ENCODE measurements at regions not wholly inside any gene's neighbourhood (a gene's known extent, or its start where the extent isn't known, plus 50 kb on each side); places are given as distances from the start of the nearest gene placed in this dataset.

GRCh38 chr4:131367441-131367840 is 1781.7 kb upstream of the PCDH10 start:
- TF ChIP-seq, protein P1, sequence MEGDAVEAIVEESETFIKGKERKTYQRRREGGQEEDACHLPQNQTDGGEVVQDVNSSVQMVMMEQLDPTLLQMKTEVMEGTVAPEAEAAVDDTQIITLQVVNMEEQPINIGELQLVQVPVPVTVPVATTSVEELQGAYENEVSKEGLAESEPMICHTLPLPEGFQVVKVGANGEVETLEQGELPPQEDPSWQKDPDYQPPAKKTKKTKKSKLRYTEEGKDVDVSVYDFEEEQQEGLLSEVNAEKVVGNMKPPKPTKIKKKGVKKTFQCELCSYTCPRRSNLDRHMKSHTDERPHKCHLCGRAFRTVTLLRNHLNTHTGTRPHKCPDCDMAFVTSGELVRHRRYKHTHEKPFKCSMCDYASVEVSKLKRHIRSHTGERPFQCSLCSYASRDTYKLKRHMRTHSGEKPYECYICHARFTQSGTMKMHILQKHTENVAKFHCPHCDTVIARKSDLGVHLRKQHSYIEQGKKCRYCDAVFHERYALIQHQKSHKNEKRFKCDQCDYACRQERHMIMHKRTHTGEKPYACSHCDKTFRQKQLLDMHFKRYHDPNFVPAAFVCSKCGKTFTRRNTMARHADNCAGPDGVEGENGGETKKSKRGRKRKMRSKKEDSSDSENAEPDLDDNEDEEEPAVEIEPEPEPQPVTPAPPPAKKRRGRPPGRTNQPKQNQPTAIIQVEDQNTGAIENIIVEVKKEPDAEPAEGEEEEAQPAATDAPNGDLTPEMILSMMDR (IDR thresholded peaks at IDR 0.05; ENCODE audit: unreplicated experiment), result no peak
- Mint-ChIP-seq H3K27me3 (ENCODE audit: low read depth) (no peaks in the 10 kb centered on the region), H3K4me1 (peaks cover 6% of the 10 kb centered on the region), H3K36me3 (no peaks in the 10 kb centered on the region), H3K27ac (no peak overlapping the region), H3K4me3 (no peak overlapping the region), H3K9me3 (peaks cover 13% of the 10 kb centered on the region)
- DNase-seq (ENCODE audit: low spot score in 2 of 2, unreplicated experiment in 2 of 2), result no peak

GRCh38 chr4:131370846-131371245 is 1778.2 kb upstream of the PCDH10 start:
- Mint-ChIP-seq H3K4me3 (no peak overlapping the region), H3K9me3 (peaks cover 6% of the 10 kb centered on the region)
- TF ChIP-seq, protein P1 (IDR thresholded peaks at IDR 0.05; ENCODE audit: unreplicated experiment), result no peak

DNA sequence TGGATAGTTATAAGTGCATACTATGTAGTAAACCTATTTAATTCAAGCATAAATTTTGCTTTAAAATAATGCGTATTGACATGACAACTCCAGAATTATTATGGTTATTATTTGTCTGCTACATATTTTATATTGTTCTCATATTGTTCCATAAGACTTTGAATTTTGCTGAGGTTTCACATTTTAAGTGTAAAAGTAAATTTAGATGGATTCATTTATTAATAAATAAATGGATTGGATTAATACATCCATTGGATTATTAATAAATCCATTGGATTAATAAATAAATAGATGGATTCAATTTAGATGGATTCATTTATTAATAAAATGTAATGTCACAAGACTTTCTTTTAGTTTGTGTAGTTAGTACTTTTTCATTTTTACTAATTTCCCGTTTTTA is 1768.0 kb upstream of the PCDH10 start:
- Mint-ChIP-seq H3K4me3 (no peak overlapping the region), H3K9me3 (peaks cover 24% of the 10 kb centered on the region), H3K27ac (no peak overlapping the region), H3K4me1 (no peaks in the 10 kb centered on the region), H3K36me3 (no peaks in the 10 kb centered on the region), H3K27me3 (ENCODE audit: low read depth) (no peaks in the 10 kb centered on the region)
- TF ChIP-seq, protein P1 (IDR thresholded peaks at IDR 0.05; ENCODE audit: unreplicated experiment), result no peak
- DNase-seq (ENCODE audit: low spot score in 2 of 2, unreplicated experiment in 2 of 2), result no peak

More at GRCh38 chr4:131370846-131371245, 1778.2 kb upstream of the PCDH10 start:
- Mint-ChIP-seq H3K27ac (no peak overlapping the region), H3K27me3 (ENCODE audit: low read depth) (no peaks in the 10 kb centered on the region), H3K4me1 (peaks cover 6% of the 10 kb centered on the region), H3K36me3 (no peaks in the 10 kb centered on the region)
- no peak for DNase-seq (ENCODE audit: low spot score in 2 of 2, unreplicated experiment in 2 of 2)

- no peaks in the 10 kb centered on the region for H3K27me3 Mint-ChIP-seq (ENCODE audit: low read depth)
- H3K4me1 Mint-ChIP-seq, result no peaks in the 10 kb centered on the region
- TF ChIP-seq, protein P1 (IDR thresholded peaks at IDR 0.05; ENCODE audit: unreplicated experiment), result no peak
- no peak overlapping the region for H3K27ac Mint-ChIP-seq
- no peak overlapping the region for H3K4me3 Mint-ChIP-seq
- H3K9me3 Mint-ChIP-seq, result peaks cover 27% of the 10 kb centered on the region
- DNase-seq (ENCODE audit: low spot score in 2 of 2, unreplicated experiment in 2 of 2), result no peak
- no peaks in the 10 kb centered on the region for H3K36me3 Mint-ChIP-seq
These were observed 1766.3 kb upstream of the PCDH10 start for GRCh38 chr4:131382839-131383238.

- Mint-ChIP-seq H3K27me3 (ENCODE audit: low read depth) (no peaks in the 10 kb centered on the region), H3K27ac (no peak overlapping the region), H3K9me3 (peaks cover 10% of the 10 kb centered on the region), H3K36me3 (no peaks in the 10 kb centered on the region), H3K4me3 (no peak overlapping the region), H3K4me1 (no peaks in the 10 kb centered on the region)
- TF ChIP-seq, protein P1 (IDR thresholded peaks at IDR 0.05; ENCODE audit: unreplicated experiment), result no peak
- DNase-seq (ENCODE audit: low spot score in 2 of 2, unreplicated experiment in 2 of 2), result no peak
These were observed 1760.8 kb upstream of the PCDH10 start for GRCh38 chr4:131388277-131388676.

DNA sequence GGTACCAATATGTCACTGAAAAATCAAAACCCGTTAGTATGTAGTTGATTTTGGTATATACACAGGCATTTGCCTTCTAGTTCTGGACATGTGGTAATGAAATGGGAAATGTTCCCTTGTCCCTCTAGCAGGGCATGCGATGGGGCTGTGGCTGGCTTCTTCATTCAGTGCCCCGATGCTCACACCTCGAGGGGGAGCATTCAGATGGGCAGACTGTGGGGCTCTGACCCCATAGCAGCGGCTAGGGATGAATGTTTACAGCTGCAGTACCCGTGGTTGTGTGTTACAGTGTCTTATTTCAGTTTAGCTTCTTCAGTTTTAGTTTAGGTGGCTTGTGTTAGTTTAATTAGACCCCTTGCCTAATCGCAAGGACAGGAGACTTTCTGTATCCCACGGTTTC is 1741.0 kb upstream of the PCDH10 start:
- H3K27ac Mint-ChIP-seq, result no peak overlapping the region
- TF ChIP-seq, protein P1 (IDR thresholded peaks at IDR 0.05; ENCODE audit: unreplicated experiment), result no peak
- H3K4me3 Mint-ChIP-seq, result no peak overlapping the region
- H3K36me3 Mint-ChIP-seq, result no peaks in the 10 kb centered on the region
- DNase-seq (ENCODE audit: low spot score in 2 of 2, unreplicated experiment in 2 of 2), result no peak
- H3K27me3 Mint-ChIP-seq (ENCODE audit: low read depth), result no peaks in the 10 kb centered on the region
- H3K9me3 Mint-ChIP-seq, result peaks cover 17% of the 10 kb centered on the region
- no peaks in the 10 kb centered on the region for H3K4me1 Mint-ChIP-seq
